ENCODE measurements at regions not wholly inside any gene's neighbourhood (a gene's known extent, or its start where the extent isn't known, plus 50 kb on each side); places are given as distances from the start of the nearest gene placed in this dataset.

- Histone ChIP-seq H3K4me3 (ENCODE audit: low read depth, low read length, poor library complexity, severe bottlenecking) (no peak overlapping the region), H3K27ac (ENCODE audit: low read depth, low read length, poor library complexity, severe bottlenecking) (no peak overlapping the region), H3F3A (ENCODE audit: insufficient read depth, low read length) (no peaks in the 10 kb centered on the region), H2AFZ (ENCODE audit: low read length) (no peak overlapping the region), H3K4me1 (ENCODE audit: insufficient read depth, low read length, severe bottlenecking) (no peaks in the 10 kb centered on the region), H3K27me3 (ENCODE audit: insufficient read depth, low read length) (no peaks in the 10 kb centered on the region), H3K9ac (ENCODE audit: low read length) (no peak overlapping the region), H3K9me2 (ENCODE audit: low read depth, low read length) (no peaks in the 10 kb centered on the region), H4K20me1 (ENCODE audit: insufficient read depth, low read length) (no peaks in the 10 kb centered on the region), H3K79me2 (ENCODE audit: insufficient read depth, low read length) (no peaks in the 10 kb centered on the region), H3K36me3 (ENCODE audit: insufficient read depth, low read length) (no peaks in the 10 kb centered on the region), H3K4me2 (ENCODE audit: low read length) (no peak overlapping the region), H3K9me3 (ENCODE audit: low read length) (no peaks in the 10 kb centered on the region)
- TF ChIP-seq, protein P1, sequence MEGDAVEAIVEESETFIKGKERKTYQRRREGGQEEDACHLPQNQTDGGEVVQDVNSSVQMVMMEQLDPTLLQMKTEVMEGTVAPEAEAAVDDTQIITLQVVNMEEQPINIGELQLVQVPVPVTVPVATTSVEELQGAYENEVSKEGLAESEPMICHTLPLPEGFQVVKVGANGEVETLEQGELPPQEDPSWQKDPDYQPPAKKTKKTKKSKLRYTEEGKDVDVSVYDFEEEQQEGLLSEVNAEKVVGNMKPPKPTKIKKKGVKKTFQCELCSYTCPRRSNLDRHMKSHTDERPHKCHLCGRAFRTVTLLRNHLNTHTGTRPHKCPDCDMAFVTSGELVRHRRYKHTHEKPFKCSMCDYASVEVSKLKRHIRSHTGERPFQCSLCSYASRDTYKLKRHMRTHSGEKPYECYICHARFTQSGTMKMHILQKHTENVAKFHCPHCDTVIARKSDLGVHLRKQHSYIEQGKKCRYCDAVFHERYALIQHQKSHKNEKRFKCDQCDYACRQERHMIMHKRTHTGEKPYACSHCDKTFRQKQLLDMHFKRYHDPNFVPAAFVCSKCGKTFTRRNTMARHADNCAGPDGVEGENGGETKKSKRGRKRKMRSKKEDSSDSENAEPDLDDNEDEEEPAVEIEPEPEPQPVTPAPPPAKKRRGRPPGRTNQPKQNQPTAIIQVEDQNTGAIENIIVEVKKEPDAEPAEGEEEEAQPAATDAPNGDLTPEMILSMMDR (IDR thresholded peaks at IDR 0.05; ENCODE audit: low read length): no peak
- no peak for TF ChIP-seq EZH2 (IDR thresholded peaks at IDR 0.05; ENCODE audit: borderline replicate concordance, low read length)
Measured at GRCh38 chr1:56171670-56172069, 407.7 kb downstream of the PLPP3 start.

DNA sequence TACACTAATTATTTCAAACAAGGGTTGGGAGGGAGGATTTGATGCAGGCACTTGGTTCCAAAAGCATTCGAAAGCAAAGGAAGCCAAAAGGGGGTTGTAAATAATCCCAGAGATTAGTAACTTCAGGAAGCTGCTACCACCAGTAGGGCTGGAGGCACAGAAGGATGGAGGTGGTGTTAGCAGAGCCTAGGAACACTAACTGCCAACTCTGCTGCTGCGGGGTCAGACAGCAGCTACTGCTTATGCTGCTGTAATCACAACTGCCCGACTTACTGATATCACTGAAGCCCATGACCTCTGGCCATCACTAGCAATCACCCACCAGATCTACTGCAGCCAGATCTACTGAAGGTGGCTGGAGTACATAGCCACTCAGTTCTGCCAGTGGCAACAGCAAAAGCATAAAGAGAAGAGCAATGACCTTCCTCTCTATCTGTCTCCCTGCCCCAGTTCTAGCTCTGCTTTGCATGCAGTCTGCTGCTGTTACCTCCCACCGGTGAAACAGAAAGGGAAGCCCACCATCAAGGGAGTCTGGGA, 408.5 kb downstream of the PLPP3 start:
- H2AFZ ChIP-seq (ENCODE audit: low read length): no peak overlapping the region
- TF ChIP-seq, protein P1 (IDR thresholded peaks at IDR 0.05; ENCODE audit: low read length): no peak
- no peak for TF ChIP-seq EZH2 (IDR thresholded peaks at IDR 0.05; ENCODE audit: borderline replicate concordance, low read length)

GRCh38 chr1:56169856-56170255, 409.5 kb downstream of the PLPP3 start:
- Histone ChIP-seq H4K20me1 (ENCODE audit: insufficient read depth, low read length) (no peaks in the 10 kb centered on the region), H3K9ac (ENCODE audit: low read length) (no peak overlapping the region), H3K4me2 (ENCODE audit: low read length) (no peak overlapping the region), H2AFZ (ENCODE audit: low read length) (no peak overlapping the region), H3K4me1 (ENCODE audit: insufficient read depth, low read length, severe bottlenecking) (no peaks in the 10 kb centered on the region), H3K27ac (ENCODE audit: low read depth, low read length, poor library complexity, severe bottlenecking) (no peak overlapping the region), H3K36me3 (ENCODE audit: insufficient read depth, low read length) (no peaks in the 10 kb centered on the region), H3K9me3 (ENCODE audit: low read length) (no peaks in the 10 kb centered on the region), H3K27me3 (ENCODE audit: insufficient read depth, low read length) (no peaks in the 10 kb centered on the region), H3F3A (ENCODE audit: insufficient read depth, low read length) (no peaks in the 10 kb centered on the region), H3K9me2 (ENCODE audit: low read depth, low read length) (no peaks in the 10 kb centered on the region), H3K79me2 (ENCODE audit: insufficient read depth, low read length) (no peaks in the 10 kb centered on the region), H3K4me3 (ENCODE audit: low read depth, low read length, poor library complexity, severe bottlenecking) (no peak overlapping the region)
- TF ChIP-seq EZH2 (IDR thresholded peaks at IDR 0.05; ENCODE audit: borderline replicate concordance, low read length): no peak
- TF ChIP-seq, protein P1 (IDR thresholded peaks at IDR 0.05; ENCODE audit: low read length): no peak

More for the DNA sequence above, 408.5 kb downstream of the PLPP3 start:
- no peaks in the 10 kb centered on the region for H4K20me1 ChIP-seq (ENCODE audit: insufficient read depth, low read length)
- no peaks in the 10 kb centered on the region for H3K4me1 ChIP-seq (ENCODE audit: insufficient read depth, low read length, severe bottlenecking)
- no peak overlapping the region for H3K4me3 ChIP-seq (ENCODE audit: low read depth, low read length, poor library complexity, severe bottlenecking)
- no peaks in the 10 kb centered on the region for H3K9me2 ChIP-seq (ENCODE audit: low read depth, low read length)
- no peaks in the 10 kb centered on the region for H3K9me3 ChIP-seq (ENCODE audit: low read length)
- no peak overlapping the region for H3K27ac ChIP-seq (ENCODE audit: low read depth, low read length, poor library complexity, severe bottlenecking)
- H3F3A ChIP-seq (ENCODE audit: insufficient read depth, low read length): no peaks in the 10 kb centered on the region
- H3K9ac ChIP-seq (ENCODE audit: low read length): no peak overlapping the region
- no peaks in the 10 kb centered on the region for H3K79me2 ChIP-seq (ENCODE audit: insufficient read depth, low read length)
- H3K36me3 ChIP-seq (ENCODE audit: insufficient read depth, low read length): no peaks in the 10 kb centered on the region
- H3K27me3 ChIP-seq (ENCODE audit: insufficient read depth, low read length): no peaks in the 10 kb centered on the region
- no peak overlapping the region for H3K4me2 ChIP-seq (ENCODE audit: low read length)
